ENCODE measurements at regions not wholly inside any gene's neighbourhood (a gene's known extent, or its start where the extent isn't known, plus 50 kb on each side); places are given as distances from the start of the nearest gene placed in this dataset.
A peak's percentile ranks its signal among the peaks of the same experiment; 100 is the strongest.
"Not testable (repeated sequence)": the region's sequence is repeated elsewhere in the genome, so short reads cannot be mapped to it uniquely, and the experiment has no call there.

DNA sequence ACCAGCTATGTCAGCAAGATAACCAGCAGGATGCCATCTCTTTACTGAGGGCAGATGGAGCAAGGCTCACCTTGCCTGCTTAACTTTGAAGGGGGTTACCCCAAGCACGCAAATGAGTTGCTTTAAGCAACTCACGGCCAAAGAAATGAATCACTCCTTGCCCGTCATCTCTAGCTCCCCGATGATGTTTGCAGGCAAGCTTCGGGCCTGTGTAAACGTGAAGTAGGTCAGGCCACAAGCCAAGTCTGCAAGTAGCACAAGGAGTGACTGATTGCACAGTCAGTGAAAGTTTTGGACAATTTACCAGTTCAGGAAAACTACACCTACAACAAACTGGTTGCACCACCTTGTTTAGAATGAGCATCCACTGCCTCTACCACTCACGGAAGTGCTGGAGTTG, 699.7 kb upstream of the TBX3 start:
- DNase-seq = no peak

DNA sequence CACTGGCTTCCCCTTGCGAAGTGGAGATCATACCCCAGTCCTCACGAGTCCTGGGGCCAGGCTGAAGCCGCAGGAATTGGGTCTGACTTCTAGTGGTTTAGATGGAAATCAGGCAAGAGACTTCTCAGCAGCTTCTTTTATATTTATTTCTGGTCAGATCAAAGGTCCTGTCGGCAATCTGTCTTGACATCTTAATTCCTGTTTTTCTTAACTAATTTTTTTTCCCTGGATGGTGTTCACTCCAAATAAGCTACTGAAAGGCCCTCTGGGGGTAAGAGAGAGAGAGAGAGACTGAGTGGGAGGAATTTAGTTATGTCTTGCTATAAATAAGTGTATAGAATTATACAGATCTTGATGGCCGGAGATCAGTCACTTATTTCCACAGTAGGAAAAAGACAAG, 698.7 kb upstream of the TBX3 start:
- peak; percentile 34 for DNase-seq

DNA sequence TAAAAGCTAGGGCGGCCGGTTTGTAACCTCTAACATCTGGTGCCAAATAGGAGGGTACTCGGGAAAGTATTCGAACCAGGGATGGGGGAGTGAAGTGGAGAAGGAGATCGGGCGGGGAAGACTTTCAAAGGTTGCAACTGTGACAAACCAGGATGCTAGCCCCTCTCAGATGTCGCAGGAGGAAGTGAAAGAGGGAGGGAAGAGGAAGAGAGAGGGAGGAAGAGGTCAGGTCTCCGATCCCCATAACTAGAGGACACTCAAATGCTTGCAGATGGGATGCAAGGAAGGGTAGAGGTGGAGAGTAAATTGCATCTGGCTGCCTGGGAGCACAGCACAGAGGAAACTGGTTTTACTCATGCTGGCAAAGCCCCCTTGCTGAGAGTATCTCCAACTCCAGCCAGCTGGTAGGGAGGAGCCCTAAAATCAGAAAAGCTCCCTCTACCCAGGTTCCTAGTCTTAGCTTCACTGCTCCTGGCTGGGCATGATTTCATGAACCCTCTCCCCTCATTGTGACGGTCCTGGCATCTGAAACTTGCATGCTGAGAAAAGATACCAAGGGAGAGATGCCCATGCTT, 696.7 kb upstream of the TBX3 start:
- peak; percentile 48 for DNase-seq

DNA sequence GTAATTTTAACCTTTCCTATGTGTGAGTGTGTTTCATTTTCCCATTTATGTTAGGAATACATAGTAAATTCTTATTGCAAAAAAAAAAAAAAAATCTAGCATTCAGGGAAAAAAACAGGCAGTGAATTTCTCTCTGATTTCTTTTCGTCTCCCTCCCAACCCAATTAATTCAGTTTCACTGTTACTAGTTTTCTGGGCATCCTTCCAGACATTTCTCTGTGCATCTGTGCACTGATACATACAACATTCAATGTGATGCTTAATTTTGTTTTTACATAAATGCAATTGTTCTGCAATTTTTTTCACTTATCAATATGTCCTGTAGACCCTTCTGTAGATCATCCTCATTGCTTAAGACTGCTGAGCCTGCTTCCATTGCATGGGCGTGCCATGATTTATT, 694.3 kb upstream of the TBX3 start:
- no peak for DNase-seq

DNA sequence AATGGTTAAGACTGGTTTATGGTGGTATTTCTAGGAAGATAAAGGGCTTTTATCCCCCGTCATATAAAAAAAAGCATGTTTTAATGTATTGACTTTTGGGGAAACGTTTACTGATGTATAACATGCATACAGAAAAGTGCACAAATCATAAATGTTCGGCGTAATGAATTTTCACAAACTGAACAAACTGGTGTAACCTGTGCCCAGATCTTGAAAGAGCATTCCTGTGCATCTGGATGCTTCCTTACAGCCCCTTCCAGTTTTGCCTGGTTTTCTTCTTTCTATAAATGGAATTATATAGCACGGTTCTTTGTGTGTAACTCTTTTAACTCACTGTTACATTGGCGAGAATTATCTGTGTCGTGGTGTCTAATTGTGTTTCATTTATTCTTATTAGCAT, 693.8 kb upstream of the TBX3 start:
- no peak for DNase-seq

- DNase-seq = no peak
These were observed 693.3 kb upstream of the TBX3 start for GRCh38 chr12:115377230-115377629.

DNA sequence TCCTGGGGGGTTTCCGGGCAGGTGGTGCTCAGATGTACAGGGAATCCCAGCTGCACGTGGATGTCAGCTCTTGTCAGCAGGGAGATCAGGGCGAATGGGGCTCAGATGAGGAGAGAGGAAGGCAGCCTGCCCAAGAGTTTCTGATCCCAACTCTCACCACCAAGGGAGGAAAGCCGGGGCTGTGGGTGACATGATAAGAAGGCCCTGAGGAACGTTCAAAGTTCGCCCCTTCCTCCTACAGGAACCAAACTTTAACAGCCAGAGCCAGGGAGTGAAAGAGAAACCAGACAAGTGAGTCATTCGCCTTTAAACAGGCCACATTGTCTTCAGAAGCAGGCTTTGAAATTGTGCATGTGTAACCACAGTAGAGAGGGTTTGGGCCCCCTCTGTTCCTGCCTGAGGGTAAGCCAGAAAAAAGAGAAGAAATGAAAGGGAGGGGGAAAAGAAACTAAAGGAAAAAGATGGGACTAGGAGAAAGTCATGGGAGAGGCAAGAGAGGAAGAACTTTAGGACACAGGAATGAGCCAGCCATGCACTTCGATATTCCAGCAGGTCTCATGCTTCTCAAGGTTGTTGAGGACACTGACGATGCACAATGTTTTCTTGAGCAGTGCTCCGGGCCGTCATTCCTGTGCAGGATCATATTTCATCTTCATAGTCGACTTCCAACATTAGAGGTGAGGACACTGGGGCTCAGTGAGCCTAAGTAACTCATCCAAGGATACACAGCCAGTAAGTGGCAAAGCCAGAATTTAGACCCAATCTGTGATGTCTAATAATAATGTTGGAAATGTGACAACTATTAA, 691.4 kb upstream of the TBX3 start:
- DNase-seq = peak; percentile 92

DNA sequence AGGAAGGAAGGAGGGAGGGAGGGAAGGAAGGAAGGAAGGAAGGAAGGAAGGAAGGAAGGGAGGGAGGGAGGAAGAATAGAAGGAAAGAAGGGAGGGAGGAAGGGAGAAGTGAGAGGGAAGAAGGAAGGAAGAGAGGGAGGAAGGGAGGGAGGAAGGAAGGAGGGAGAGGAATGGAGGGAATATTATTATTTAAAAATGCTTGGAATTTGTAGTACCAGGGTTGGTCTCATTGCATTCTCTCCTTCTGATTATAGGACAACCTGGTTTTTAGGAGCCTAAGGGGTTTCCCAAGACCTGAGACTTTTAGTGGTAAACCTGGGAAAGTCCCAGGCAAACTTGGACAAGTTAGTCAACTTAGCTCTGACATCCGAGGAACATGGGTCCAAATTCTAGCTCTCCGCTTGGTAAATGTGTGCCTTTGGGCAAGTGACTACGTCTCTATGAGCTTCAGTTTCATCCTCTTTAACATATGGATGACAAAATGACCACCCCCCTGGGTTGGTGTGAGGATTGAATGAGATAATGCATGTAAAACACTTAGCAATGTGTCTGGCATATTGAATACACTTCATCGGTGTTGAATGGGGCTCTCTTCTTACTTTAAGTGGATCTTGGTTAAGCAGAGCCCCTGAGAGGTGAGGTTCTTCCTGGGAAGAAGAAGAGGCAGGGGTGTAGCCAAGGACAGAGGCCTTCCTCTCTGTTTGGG, 690.7 kb upstream of the TBX3 start:
- peak; percentile 68 for DNase-seq

GRCh38 chr12:115371711-115372110, 687.7 kb upstream of the TBX3 start:
- no peak for DNase-seq

DNA sequence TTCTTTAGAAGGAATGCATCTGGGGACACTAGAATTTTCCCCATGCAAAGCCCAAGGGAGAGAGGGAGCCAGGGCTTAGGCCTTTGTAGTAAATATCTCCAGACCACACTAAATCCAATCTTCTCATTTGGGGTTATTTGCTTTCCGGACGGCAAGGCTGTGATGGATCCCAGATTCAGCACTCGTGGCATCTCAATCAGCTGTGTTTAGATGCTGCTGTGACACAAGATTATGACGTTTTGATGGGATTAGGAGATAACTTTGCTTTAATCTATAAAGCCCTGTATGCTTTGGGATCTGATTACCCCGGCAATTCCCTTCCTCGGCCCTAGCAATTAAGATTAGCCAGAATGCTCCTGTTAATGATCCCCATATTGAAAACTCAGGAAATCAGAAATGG, 686.7 kb upstream of the TBX3 start:
- DNase-seq = no peak

GRCh38 chr12:115370207-115370606, 686.2 kb upstream of the TBX3 start:
- peak; percentile 43 for DNase-seq

DNA sequence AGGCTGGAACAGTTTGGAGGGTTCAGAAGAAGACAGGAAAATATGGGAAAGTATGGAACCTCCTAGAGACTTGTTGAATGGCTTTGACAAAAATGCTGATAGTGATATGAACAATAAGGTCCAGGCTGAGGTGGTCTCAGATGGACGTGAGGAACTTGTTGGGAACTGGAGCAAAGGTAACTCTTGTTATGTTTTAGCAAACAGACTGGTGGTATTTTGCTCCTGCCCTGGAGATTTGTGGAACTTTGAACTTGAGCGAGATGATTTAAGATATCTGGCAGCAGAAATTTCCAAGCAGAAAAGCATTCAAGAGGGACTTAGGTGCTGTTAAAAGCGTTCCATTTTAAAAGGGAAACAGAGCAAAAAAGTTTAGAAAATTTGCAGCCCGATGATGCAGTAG, 682.3 kb upstream of the TBX3 start:
- not testable (repeated sequence) for DNase-seq

- DNase-seq = peak; percentile 92
These were observed 681.8 kb upstream of the TBX3 start for GRCh38 chr12:115365765-115366164.

DNA sequence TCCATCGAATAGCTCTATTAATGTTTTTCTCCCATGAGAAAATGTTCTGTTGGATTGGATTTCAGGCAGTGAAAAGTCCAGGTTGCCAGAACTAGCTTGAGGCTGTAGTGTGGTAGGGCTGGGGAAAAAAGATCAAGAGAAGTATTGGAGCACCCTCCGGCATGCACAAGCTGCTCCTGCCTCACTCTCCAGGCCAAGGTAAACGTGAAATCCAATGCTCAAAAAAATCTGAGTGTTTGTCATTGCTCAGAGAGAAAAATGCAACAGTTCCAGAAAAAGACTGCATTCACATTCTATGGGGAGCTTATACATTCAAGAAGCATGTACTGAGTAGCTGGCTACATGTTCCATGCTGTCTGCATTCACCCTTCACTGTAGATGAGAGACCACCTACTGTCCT, 680.9 kb upstream of the TBX3 start:
- no peak for DNase-seq

GRCh38 chr12:115362339-115362976, 678.5 kb upstream of the TBX3 start:
- peak; percentile 26 for DNase-seq

DNA sequence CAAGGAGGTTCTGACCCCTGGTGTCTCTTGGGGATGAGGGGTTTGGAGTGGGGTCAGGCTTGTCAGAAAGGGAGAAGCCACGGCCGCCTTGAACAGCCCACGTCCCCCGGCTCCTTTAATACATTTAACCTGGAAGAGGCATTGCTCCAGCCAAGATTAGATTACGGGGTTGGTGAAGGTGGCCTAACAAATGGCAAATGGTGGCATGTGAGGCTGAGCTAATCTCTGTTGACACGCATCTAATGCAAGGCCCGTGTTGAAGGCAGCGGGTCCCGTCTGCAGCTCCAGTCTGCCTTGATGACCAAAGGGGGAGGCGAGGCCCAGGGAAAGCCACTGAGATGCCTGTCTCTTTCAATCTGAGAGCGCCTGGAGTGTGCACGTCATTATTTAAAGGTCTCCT, 673.7 kb upstream of the TBX3 start:
- DNase-seq = no peak

DNA sequence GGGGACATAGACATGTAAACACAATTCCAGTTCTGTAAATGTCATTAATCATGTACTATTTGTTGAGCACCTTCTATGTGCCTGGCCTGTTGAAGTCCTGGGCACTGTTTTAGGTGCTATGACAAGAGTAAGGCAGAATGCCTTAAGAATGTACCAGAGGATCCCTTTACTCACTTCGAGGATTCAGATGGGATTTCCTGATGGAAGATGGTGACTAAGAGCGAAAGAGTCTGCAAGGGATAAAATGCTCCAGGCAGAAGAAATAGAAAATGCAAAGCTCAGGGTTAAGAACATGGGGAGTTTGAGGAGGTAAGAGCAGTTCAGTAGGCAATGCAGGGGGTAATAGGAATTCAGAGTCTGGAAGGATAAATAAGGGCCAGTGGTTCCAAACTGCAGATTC, 671.3 kb upstream of the TBX3 start:
- DNase-seq = no peak

DNA sequence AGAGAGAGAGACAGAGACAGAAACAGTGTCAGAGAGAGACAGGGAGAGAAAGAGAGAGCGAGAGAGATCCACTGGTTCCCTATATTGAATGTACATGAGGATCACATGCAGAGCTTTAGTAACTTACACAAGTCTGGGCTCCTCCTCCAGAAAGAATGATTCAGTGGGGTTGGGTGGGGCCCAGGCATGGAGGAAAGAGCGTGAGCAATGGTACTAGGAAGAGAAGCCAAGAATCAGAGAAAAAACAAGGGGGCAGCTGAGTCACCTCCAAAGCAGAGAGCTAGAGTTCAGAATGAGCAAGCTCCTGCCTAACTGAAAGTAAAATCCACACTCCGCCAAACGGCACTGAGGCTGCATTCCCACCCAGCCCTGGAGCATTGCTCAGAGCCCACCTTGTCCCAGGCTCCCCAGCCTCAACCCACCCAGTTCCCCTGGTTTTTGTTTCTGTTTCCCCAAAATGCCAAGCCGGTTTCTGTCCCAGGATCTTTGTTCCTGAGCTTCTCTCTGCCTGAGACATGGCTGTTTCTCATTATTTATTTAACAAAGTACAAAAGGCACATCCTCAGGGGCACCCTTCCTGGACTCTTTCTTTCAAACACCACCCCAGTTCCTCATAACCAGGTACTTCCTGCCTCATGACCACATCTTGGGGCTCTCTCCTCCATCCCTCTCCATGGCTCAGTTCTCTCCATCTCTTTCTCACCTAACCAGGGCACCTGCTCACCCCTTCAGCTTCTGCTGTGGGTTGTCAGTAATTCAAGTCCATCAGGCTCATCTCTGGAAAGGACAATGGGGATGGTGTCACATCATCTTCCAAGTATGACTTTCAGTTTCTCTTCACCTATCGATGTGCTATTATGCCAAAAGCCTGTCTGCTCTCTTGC, 670.3 kb upstream of the TBX3 start:
- peak; percentile 76 for DNase-seq

- DNase-seq = no peak
These were observed 669.5 kb upstream of the TBX3 start for GRCh38 chr12:115353467-115353866.

DNA sequence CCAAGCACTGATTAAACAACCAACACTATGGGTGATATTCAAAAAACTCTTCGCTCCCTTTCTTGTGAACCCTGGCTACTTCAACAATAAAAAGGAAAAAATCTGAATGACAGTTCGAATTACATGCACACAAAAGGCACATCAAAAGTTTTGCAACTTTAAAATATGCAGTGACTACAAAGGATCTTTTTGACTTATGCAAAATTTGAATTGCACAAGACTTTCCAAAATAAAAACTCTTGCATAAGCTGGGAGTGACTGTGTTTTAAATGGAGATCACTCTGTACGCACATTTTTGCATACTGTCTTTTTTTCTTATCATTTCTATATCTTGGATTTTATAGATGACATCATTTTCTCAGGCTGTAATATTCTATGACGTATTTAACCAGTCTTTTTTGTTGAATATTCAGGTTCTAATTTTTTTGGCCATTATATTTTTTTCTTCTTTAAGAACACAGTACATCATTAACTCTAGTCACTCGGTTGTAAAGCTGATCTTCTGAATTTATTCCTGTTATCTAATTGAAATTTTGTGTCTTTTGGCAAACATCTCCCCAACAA, 667.6 kb upstream of the TBX3 start:
- DNase-seq = peak; percentile 8

DNA sequence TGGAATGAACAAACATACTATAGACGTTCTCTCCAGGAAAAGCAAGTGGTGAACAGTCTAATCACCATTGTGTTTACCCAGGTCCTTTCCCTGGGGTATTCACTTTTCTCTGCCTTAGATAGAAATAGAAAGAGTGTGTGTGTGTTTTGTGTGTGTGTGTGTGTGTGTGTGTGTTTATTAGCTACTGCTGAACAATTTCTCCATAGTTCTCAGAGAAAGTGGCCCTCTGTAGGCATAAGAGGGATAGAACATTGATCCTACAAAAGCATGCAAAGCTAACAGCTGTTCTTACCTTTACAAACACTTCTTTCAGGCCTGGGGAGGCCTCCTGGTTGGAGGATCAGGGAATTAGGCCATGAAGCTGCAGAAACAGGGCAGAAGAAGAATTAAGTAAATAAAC, 665.7 kb upstream of the TBX3 start:
- no peak for DNase-seq

DNA sequence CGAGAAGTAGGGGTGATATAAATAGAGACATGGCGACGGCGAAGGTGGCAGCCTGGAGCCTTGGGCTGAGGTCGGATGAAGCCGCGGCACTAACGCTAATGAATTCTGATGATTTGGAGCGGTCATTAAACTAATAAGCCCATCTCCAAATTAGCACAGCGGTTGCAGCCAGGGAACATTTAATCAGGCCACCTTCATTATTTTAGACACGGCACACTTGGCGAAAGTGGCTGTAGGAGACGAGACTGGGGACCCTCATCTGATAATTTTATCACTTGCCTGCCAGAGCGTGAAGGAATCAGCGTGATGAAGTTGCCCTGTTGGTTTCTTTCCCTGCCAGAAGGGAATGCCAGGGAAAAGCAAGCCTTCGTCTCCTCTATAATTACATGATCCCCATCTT, 664.3 kb upstream of the TBX3 start:
- DNase-seq = no peak
